ENCODE measurements at regions not wholly inside any gene's neighbourhood (a gene's known extent, or its start where the extent isn't known, plus 50 kb on each side); places are given as distances from the start of the nearest gene placed in this dataset.

DNA sequence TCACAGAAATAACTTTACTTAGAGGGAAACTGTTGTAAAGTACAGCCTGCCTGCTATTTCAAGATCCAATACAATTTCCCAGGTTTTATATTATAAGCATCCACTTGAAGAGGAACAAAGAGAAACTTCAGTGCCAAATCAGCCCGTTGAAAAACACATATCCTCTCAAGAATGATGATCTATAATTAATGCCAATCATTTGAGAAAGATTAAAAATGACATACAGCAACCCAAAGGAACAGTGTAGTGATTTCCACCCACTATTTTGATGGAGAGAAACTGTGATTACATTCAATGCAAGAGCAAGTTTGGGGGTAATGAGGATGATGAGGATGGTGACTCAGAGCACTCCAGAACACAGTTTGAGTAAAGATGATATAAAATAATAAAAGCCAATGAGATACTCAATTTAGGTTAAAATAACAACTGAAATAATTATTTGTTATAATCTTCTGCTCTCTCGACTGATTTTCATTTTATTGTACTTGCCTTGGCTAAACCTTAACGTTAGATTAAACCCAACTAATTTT is 715.5 kb downstream of the NCAM2 start:
- no peak for DNase-seq (ENCODE audit: low read depth)
- TF ChIP-seq CTCF (IDR thresholded peaks at IDR 0.05; ENCODE audit: control insufficient read depth, insufficient read depth, low read depth, low read length, missing control alignments), result no peak
- H3K4me3 ChIP-seq (ENCODE audit: control insufficient read depth, low read depth, low read length), result no peak overlapping the region

GRCh38 chr21:21714426-21714825 is 716.2 kb downstream of the NCAM2 start:
- DNase-seq (ENCODE audit: low read depth), result no peak
- TF ChIP-seq CTCF (IDR thresholded peaks at IDR 0.05; ENCODE audit: control insufficient read depth, insufficient read depth, low read depth, low read length, missing control alignments), result no peak
- H3K4me3 ChIP-seq (ENCODE audit: control insufficient read depth, low read depth, low read length), result no peak overlapping the region

DNA sequence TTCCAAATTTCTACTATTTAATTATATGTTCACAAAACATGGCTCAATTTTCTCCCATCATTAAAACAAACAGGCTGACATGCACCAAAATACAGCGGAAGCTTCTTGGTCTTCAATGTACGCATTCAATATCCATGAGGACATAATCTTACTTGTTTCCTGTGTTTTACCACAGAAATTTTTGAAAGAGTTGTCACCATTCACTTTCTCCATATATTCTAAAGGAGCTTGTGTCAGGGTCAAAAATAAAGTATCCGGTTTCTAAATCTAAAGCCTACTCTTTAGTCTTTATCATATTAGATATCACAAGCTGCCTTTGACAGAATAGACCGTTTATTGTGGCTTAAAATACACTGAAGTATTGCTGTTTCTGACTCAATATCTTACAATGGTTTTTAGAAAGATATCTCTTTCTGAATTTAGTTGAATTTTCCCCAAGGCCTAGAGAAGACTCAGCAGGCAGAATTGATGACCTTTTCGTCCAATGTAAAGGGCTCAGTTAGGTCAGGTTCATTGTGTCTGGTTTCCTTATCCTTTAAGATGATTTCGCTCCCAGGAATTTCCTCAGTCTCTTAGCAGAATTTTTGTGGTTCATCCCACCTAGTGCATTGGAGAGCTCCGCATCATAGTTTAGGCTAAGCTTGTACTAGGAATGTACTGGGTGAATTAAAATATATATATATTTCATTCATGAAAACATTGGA is 717.2 kb downstream of the NCAM2 start:
- no peak for TF ChIP-seq CTCF (IDR thresholded peaks at IDR 0.05; ENCODE audit: control insufficient read depth, insufficient read depth, low read depth, low read length, missing control alignments)
- H3K4me3 ChIP-seq (ENCODE audit: control insufficient read depth, low read depth, low read length), result no peak overlapping the region
- DNase-seq (ENCODE audit: low read depth), result no peak

DNA sequence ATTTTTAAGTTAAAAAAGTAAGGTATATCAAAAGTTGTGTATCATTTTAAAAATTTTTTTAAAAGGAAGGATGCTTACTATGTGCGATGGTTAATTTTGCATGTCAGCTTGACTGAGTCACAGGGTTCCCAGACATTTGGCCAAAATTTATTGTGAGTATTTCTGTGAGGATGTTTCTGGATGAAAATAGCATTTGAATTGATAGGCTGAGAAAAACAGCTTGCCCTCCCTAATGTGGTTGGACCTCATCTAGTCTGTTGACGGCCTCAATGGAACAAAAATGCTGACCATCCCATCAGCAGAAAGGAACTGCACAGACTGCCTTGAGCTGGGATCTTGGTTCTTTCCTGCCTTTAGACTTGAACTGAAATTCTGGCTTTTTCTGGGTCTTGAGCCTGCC is 724.5 kb downstream of the NCAM2 start:
- no peak for DNase-seq (ENCODE audit: low read depth)
- TF ChIP-seq CTCF (IDR thresholded peaks at IDR 0.05; ENCODE audit: control insufficient read depth, insufficient read depth, low read depth, low read length, missing control alignments), result no peak
- no peak overlapping the region for H3K4me3 ChIP-seq (ENCODE audit: control insufficient read depth, low read depth, low read length)

DNA sequence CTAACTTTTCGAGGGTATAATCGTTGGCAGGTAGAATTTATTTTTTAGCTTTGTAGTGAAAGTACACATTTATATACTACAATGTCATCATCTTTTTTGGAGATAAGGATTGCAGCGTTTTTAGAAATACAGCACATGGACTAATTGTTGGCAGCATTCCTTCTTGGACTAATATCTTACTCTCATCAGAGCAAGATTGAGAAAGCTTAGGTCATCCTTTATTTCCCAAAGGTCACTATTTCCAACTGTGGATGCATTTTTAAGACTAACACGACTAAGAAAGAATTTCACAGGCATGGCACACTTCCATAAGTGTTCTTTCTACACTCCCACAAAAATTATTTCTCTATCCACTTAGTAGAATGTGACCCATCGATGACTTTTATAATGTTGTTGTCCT is 732.3 kb downstream of the NCAM2 start:
- H3K4me3 ChIP-seq (ENCODE audit: control insufficient read depth, low read depth, low read length), result no peak overlapping the region
- no peak for TF ChIP-seq CTCF (IDR thresholded peaks at IDR 0.05; ENCODE audit: control insufficient read depth, insufficient read depth, low read depth, low read length, missing control alignments)
- no peak for DNase-seq (ENCODE audit: low read depth)

DNA sequence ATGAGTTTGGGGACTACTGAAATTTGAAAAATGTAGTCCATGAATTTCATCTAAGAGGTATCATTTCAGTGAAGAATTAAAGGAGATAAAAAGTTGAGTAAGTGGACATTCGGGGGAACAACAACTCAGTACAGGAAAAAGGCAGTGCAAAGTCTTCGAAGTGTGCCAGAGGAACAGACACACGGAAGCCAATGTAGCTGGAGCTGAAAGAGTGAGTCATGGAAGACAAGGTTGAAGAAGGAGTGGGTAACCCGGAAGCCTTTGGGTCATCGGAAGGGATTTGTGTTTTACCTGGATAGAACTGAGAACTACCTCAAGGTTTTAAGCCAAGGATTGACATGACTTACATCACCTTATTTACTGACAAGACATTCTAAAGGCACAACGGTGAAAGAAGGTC is 733.4 kb downstream of the NCAM2 start:
- no peak for DNase-seq (ENCODE audit: low read depth)
- TF ChIP-seq CTCF (IDR thresholded peaks at IDR 0.05; ENCODE audit: control insufficient read depth, insufficient read depth, low read depth, low read length, missing control alignments), result no peak

More for the DNA sequence above, 733.4 kb downstream of the NCAM2 start:
- no peak overlapping the region for H3K4me3 ChIP-seq (ENCODE audit: control insufficient read depth, low read depth, low read length)
